Posterior cingulate gyrus (tissue), 11 donors: ENCODE measurements at regions not wholly inside any gene's neighbourhood (a gene's known extent, or its start where the extent isn't known, plus 50 kb on each side); places are given as distances from the start of the nearest gene placed in this dataset.
"Not testable (repeated sequence)": the region's sequence is repeated elsewhere in the genome, so short reads cannot be mapped to it uniquely, and the experiment has no call there.

ENCODE experiments used
- DNase-seq, 10 donors: peaks; one replicate each; pipeline versions ENCODE4 v3.0.0 to v3.0.0-alpha.2; 2020 to 2021; ENCODE audit warnings: mixed read lengths in 3 of 10
- intact Hi-C: fragments of 100-400 bp; cut with DNase I; formaldehyde crosslinking; loops from one replicate; pipeline ENCODE4 v1.15.1; 2023

- intact Hi-C loops: loop anchor here (10.0 kb wide), 1 partner anchor 87 kb away; no protein-coding TSS in a partner anchor
Observed at GRCh38 chr18:11391661-11392060, 217.7 kb upstream of the SLC35G4 start.

GRCh38 chr18:11388755-11389680, 220.4 kb upstream of the SLC35G4 start:
- intact Hi-C loops: no loop called here
- no peak for DNase-seq

More at GRCh38 chr18:11391661-11392060, 217.7 kb upstream of the SLC35G4 start:
- no peak for DNase-seq

GRCh38 chr18:11387880-11388279, 221.5 kb upstream of the SLC35G4 start:
- intact Hi-C loops: no loop called here
- peak in 2 of 10 donors; percentile 27 to 52 for DNase-seq

- DNase-seq: no peak
- intact Hi-C loops: no loop called here
Observed at GRCh38 chr18:11383381-11383780, 226.0 kb upstream of the SLC35G4 start.

- DNase-seq: peak in 1 of 10 donors; percentile 78
- intact Hi-C loops: no loop called here
Observed at GRCh38 chr18:11380968-11381367, 228.4 kb upstream of the SLC35G4 start.

GRCh38 chr18:11379660-11380059, 229.7 kb upstream of the SLC35G4 start:
- intact Hi-C loops: no loop called here

GRCh38 chr18:11377766-11378540, 228.6 kb upstream of the PIEZO2 start:
- DNase-seq: no peak
- intact Hi-C loops: no loop called here

More at GRCh38 chr18:11379660-11380059, 229.7 kb upstream of the SLC35G4 start:
- no peak for DNase-seq

- DNase-seq: no peak
- intact Hi-C loops: no loop called here
Observed at GRCh38 chr18:11372163-11372562, 222.8 kb upstream of the PIEZO2 start.

GRCh38 chr18:11369556-11369955, 220.2 kb upstream of the PIEZO2 start:
- DNase-seq: no peak
- intact Hi-C loops: no loop called here

GRCh38 chr18:11368020-11368419, 218.7 kb upstream of the PIEZO2 start:
- intact Hi-C loops: no loop called here
- no peak for DNase-seq

GRCh38 chr18:11367351-11367750, 218.0 kb upstream of the PIEZO2 start:
- intact Hi-C loops: no loop called here
- DNase-seq: no peak

GRCh38 chr18:11366410-11366809, 217.0 kb upstream of the PIEZO2 start:
- no peak for DNase-seq

GRCh38 chr18:11362856-11363255, 213.5 kb upstream of the PIEZO2 start:
- intact Hi-C loops: no loop called here

More at GRCh38 chr18:11366410-11366809, 217.0 kb upstream of the PIEZO2 start:
- intact Hi-C loops: no loop called here

GRCh38 chr18:11361862-11362261, 212.5 kb upstream of the PIEZO2 start:
- intact Hi-C loops, DNase-seq: not testable (repeated sequence)

More at GRCh38 chr18:11362856-11363255, 213.5 kb upstream of the PIEZO2 start:
- no peak for DNase-seq

- intact Hi-C loops: no loop called here
- no peak for DNase-seq
Observed at GRCh38 chr18:11357678-11358077, 208.3 kb upstream of the PIEZO2 start.

- peak in 2 of 10 donors; percentile 61 to 77 for DNase-seq
- intact Hi-C loops: not testable (repeated sequence)
Observed at GRCh38 chr18:11344576-11344975, 195.2 kb upstream of the PIEZO2 start.

GRCh38 chr18:11343096-11343495, 193.7 kb upstream of the PIEZO2 start:
- intact Hi-C loops: no loop called here
- DNase-seq: no peak

GRCh38 chr18:11342115-11342514, 192.7 kb upstream of the PIEZO2 start:
- intact Hi-C loops: not testable (repeated sequence)
- DNase-seq: peak in 1 of 10 donors; percentile 25

GRCh38 chr18:11339188-11339775, 189.9 kb upstream of the PIEZO2 start:
- intact Hi-C loops: no loop called here
- no peak for DNase-seq

GRCh38 chr18:11336241-11336640, 186.9 kb upstream of the PIEZO2 start:
- intact Hi-C loops: no loop called here
- no peak for DNase-seq
